ENCODE measurements at regions not wholly inside any gene's neighbourhood (a gene's known extent, or its start where the extent isn't known, plus 50 kb on each side); places are given as distances from the start of the nearest gene placed in this dataset.

DNA sequence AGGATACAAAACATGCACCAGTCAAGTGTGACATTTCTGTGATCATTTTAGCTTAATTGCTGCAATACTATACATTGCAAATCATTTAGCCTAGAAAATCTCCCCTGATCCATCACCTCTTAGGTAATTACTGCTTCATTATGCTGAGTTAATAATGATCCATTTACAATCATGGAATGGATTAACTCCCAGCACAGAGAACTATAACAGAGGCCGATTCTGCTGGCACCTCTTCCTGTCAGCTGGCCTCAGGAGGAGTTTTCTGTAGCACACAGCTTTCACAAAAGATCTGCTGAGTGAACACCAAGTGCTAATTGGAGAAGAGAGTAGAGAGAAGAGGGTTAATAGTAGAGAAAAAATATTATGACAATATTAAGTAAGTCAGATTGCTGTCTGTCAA lies 591.8 kb upstream of the KIRREL3 start:
- DNase-seq (ENCODE audit: low read depth) = no peak
- TF ChIP-seq, protein P1, sequence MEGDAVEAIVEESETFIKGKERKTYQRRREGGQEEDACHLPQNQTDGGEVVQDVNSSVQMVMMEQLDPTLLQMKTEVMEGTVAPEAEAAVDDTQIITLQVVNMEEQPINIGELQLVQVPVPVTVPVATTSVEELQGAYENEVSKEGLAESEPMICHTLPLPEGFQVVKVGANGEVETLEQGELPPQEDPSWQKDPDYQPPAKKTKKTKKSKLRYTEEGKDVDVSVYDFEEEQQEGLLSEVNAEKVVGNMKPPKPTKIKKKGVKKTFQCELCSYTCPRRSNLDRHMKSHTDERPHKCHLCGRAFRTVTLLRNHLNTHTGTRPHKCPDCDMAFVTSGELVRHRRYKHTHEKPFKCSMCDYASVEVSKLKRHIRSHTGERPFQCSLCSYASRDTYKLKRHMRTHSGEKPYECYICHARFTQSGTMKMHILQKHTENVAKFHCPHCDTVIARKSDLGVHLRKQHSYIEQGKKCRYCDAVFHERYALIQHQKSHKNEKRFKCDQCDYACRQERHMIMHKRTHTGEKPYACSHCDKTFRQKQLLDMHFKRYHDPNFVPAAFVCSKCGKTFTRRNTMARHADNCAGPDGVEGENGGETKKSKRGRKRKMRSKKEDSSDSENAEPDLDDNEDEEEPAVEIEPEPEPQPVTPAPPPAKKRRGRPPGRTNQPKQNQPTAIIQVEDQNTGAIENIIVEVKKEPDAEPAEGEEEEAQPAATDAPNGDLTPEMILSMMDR (conservative IDR thresholded peaks at IDR 0.05; ENCODE audit: low read length) = no peak
- H3K4me3 ChIP-seq (ENCODE audit: low read length) = no peak overlapping the region

DNA sequence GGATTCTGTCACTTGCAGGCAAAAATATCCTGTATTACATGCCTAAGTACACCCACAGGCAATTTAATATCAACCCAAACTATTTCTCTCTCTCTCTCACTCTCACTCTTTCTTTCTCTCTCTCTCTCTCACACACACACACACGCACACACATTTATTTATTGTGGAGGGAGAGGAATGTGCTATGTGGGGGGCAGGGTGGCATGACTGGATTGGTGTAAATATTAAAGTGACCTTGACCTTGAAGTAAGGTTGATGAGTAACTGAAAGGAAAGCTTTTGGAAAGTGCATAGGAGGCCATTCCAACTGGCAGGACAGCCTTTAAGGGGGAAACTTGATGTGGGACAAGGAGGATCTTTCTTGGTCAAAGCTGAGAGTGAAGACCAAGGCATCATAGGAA lies 589.7 kb upstream of the KIRREL3 start:
- TF ChIP-seq, protein P1 (conservative IDR thresholded peaks at IDR 0.05; ENCODE audit: low read length) = no peak
- no peak for DNase-seq (ENCODE audit: low read depth)
- no peak overlapping the region for H3K4me3 ChIP-seq (ENCODE audit: low read length)

DNA sequence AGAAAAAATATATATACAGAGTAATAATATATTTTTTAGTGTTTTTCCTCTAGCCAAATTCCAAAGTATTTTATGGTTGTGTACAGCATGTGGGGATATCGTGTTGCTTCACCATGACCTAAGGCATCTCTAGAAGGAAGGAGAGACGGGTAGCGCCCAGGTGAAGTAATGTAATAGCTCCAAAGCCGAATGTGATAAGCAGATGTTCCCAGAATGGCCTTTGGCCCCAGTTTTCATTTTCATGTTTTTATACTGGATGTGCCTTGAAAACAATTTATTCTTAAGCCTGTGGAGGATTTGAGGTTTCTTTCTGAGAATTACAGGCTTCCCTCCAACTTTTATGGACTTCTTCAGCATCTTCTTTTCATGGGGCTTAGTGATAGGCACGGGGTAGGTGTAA lies 587.9 kb upstream of the KIRREL3 start:
- no peak for DNase-seq (ENCODE audit: low read depth)
- TF ChIP-seq, protein P1 (conservative IDR thresholded peaks at IDR 0.05; ENCODE audit: low read length) = no peak
- no peak overlapping the region for H3K4me3 ChIP-seq (ENCODE audit: low read length)

DNA sequence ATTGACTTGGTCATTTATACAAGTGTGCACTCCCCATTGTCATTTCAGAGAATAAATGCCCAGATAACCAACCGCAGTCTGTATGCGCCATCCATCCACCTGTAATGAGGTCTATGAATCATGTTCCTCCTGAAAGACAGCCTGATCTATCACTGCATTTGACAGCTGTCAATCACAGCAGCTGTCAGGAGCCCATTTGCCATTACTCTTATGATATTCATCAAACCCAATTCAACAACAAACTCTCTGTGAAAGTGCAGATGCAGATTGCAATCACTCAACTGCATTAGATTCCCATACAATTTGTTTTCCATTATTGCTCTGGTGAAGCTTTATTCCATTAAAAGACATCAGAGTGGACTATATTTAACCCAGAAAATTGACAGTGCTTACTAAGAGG lies 586.9 kb upstream of the KIRREL3 start:
- no peak overlapping the region for H3K4me3 ChIP-seq (ENCODE audit: low read length)
- TF ChIP-seq, protein P1 (conservative IDR thresholded peaks at IDR 0.05; ENCODE audit: low read length) = no peak
- DNase-seq (ENCODE audit: low read depth) = no peak

DNA sequence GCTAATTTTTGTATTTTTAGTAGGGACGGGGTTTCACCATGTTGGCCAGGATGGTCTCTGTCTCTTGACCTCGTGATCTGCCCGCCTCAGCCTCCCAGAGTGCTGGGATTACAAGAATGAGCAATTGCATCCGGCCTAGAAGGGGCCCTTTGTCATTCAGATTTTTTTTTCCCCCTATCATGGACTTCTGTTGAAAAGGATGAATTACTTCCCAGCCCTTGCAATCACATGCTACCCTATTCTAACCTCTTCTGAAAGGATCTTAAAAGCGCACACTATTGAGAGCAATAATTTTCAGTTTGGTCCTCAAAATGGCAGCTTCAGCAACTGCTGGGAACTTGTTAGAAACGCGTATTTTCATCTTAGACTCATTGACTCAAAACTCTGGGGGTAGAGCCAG lies 575.6 kb upstream of the KIRREL3 start:
- DNase-seq (ENCODE audit: low read depth) = no peak
- no peak overlapping the region for H3K4me3 ChIP-seq (ENCODE audit: low read length)
- TF ChIP-seq, protein P1 (conservative IDR thresholded peaks at IDR 0.05; ENCODE audit: low read length) = no peak

DNA sequence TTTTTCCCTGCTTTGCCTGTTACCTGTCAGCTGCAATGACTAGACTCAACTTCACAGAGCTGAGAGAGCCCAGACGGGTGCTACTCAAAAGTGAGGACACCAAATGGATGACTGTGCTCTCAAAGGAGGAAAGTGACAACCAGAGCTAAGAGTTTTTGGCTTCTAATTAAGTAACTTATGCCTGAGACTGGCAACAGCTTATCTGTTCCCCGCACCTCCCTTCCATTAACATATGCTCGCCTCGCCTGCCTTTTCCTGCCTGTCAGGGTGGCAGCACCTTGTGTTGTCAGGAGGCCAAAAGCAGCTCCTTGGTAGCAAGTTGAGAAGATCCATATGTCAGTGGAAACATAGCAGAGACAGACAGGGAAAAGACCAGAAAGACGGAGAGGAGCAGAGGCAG lies 573.9 kb upstream of the KIRREL3 start:
- DNase-seq (ENCODE audit: low read depth) = no peak
- TF ChIP-seq, protein P1 (conservative IDR thresholded peaks at IDR 0.05; ENCODE audit: low read length) = no peak
- no peak overlapping the region for H3K4me3 ChIP-seq (ENCODE audit: low read length)

DNA sequence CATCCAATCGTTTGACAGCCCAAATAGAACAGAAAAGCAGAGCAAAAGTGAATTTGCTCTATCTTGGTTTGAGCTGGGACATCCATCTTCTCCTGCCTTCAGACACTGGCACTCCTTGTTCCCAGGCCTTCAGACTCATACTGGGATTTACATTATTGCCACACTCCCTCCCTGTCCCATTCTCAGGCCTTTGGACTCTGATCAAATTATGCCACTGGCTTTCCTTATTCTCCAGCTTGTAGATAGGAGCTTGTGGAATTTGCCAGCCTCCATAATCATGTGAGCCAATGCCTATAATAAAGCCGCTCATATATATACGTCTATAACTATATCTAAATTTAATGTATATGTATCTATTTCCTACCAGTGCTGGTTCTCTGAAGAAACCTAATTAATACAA lies 568.3 kb upstream of the KIRREL3 start:
- TF ChIP-seq, protein P1 (conservative IDR thresholded peaks at IDR 0.05; ENCODE audit: low read length) = no peak
- no peak overlapping the region for H3K4me3 ChIP-seq (ENCODE audit: low read length)
- no peak for DNase-seq (ENCODE audit: low read depth)
